ENCODE measurements at regions not wholly inside any gene's neighbourhood (a gene's known extent, or its start where the extent isn't known, plus 50 kb on each side); places are given as distances from the start of the nearest gene placed in this dataset.

- H3K23me2 ChIP-seq (ENCODE audit: insufficient read length, low read depth, low read length, poor library complexity, severe bottlenecking) = no peaks in the 10 kb centered on the region
- no peak overlapping the region for H2BK15ac ChIP-seq (ENCODE audit: low read depth, low read length)
- no peak overlapping the region for H2AK5ac ChIP-seq (ENCODE audit: insufficient read length, low read length)
- H3K18ac ChIP-seq (ENCODE audit: insufficient read length, low read depth, low read length) = no peak overlapping the region
- H2BK5ac ChIP-seq (ENCODE audit: insufficient read length, low read length) = no peak overlapping the region
- no peak overlapping the region for H3K27ac ChIP-seq (ENCODE audit: insufficient read length, low read depth, low read length)
- no peak overlapping the region for H4K5ac ChIP-seq (ENCODE audit: insufficient read length, low read depth, low read length)
- Mint-ChIP-seq H3K4me3 (no peak overlapping the region), H3K27ac (no peak overlapping the region), H3K9me3 (no peaks in the 10 kb centered on the region), H3K4me1 (0 out of 4 replicates have a peak, but pooled peaks cover 0 to 2% of the 10 kb centered on the region in 2 experiments), H3K27me3 (ENCODE audit: low read depth) (no peaks in the 10 kb centered on the region; the same call in 1 of the 2 replicates), H3K36me3 (ENCODE audit: insufficient read depth in 1 of 3, low read depth in 3 of 3) (no peaks in the 10 kb centered on the region; a peak in 1 of 7 replicates)
- no peaks in the 10 kb centered on the region for H3K79me2 ChIP-seq (ENCODE audit: insufficient read depth, low read length)
- H3K4me2 ChIP-seq (ENCODE audit: insufficient read depth, insufficient read length, low read length) = no peak overlapping the region
- no peak overlapping the region for H3T11ph ChIP-seq (ENCODE audit: low read length)
- H2BK20ac ChIP-seq (ENCODE audit: low read depth, low read length, poor library complexity, severe bottlenecking) = no peak overlapping the region
- no CpG with 5 or more reads among the region's 2 CpGs for WGBS (ENCODE audit: extremely low coverage, insufficient read length, low lambda C conversion rate)
- H3K56ac ChIP-seq (ENCODE audit: insufficient read length, low read depth, low read length) = no peak overlapping the region
- H2BK120ac ChIP-seq (ENCODE audit: low read depth, low read length, poor library complexity, severe bottlenecking) = no peak overlapping the region
- H4K8ac ChIP-seq (replicated peaks; ENCODE audit: insufficient read length, low read depth, low read length) = no peak overlapping the region
- no peak overlapping the region for H3K14ac ChIP-seq (ENCODE audit: insufficient read depth, low read length)
- H4K20me1 ChIP-seq (ENCODE audit: control insufficient read depth, insufficient read depth, insufficient read length) = no peaks in the 10 kb centered on the region
- TF ChIP-seq, protein P1, sequence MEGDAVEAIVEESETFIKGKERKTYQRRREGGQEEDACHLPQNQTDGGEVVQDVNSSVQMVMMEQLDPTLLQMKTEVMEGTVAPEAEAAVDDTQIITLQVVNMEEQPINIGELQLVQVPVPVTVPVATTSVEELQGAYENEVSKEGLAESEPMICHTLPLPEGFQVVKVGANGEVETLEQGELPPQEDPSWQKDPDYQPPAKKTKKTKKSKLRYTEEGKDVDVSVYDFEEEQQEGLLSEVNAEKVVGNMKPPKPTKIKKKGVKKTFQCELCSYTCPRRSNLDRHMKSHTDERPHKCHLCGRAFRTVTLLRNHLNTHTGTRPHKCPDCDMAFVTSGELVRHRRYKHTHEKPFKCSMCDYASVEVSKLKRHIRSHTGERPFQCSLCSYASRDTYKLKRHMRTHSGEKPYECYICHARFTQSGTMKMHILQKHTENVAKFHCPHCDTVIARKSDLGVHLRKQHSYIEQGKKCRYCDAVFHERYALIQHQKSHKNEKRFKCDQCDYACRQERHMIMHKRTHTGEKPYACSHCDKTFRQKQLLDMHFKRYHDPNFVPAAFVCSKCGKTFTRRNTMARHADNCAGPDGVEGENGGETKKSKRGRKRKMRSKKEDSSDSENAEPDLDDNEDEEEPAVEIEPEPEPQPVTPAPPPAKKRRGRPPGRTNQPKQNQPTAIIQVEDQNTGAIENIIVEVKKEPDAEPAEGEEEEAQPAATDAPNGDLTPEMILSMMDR (conservative IDR thresholded peaks at IDR 0.05) = no peak
- no peaks in the 10 kb centered on the region for H3K4me1 ChIP-seq (ENCODE audit: insufficient read depth, low read length)
- H3K79me1 ChIP-seq (ENCODE audit: insufficient read depth, low read depth, low read length, poor library complexity, severe bottlenecking) = no peaks in the 10 kb centered on the region
- no peak overlapping the region for H3K23ac ChIP-seq (ENCODE audit: insufficient read length, low read depth, low read length)
- no peak overlapping the region for H3K9ac ChIP-seq (ENCODE audit: extremely low read depth, insufficient read length, low read length)
- H2BK12ac ChIP-seq (ENCODE audit: insufficient read length, low read depth, low read length) = no peak overlapping the region
- no peak overlapping the region for H2AFZ ChIP-seq (ENCODE audit: low read length)
- DNase-seq = no peak
- no peak overlapping the region for H3K4ac ChIP-seq (ENCODE audit: low read depth, low read length)
- no peaks in the 10 kb centered on the region for H3K27me3 ChIP-seq (ENCODE audit: insufficient read depth, low read length)
- H3K9me3 ChIP-seq (ENCODE audit: control insufficient read depth, low read depth, low read length) = no peaks in the 10 kb centered on the region
- H4K91ac ChIP-seq (ENCODE audit: insufficient read length, low read depth, low read length) = no peak overlapping the region
These were observed 417.2 kb downstream of the QKI start for GRCh38 chr6:163831736-163832135.

Measured in H9 (cell line).